RWPE2 (cell line): ENCODE measurements at regions not wholly inside any gene's neighbourhood (a gene's known extent, or its start where the extent isn't known, plus 50 kb on each side); places are given as distances from the start of the nearest gene placed in this dataset.

Experiments
- ATAC-seq: fragments of 200-7000 bp; cut with Tn5 transposase; 3 replicates; pipeline ENCODE4 v1.9.1; 2021; ENCODE audit warnings: low read depth
- DNase-seq: peaks from one replicate; pipeline ENCODE4 v3.0.0-alpha.2; 2020; ENCODE audit warnings: low spot score
- H3K27ac ChIP-seq: fragments of 450-650 bp; 2 replicates; pipeline ENCODE4 v1.5.1; 2017; ENCODE audit warnings: mild to moderate bottlenecking; ENCODE audit not compliant: poor library complexity, severe bottlenecking
- H3K27me3 ChIP-seq: fragments of 250-450 bp; sonication (Bioruptor Pico); 2 replicates; pipeline ENCODE4 v1.5.1; 2021; ENCODE audit warnings: mild to moderate bottlenecking, moderate library complexity; ENCODE audit not compliant: insufficient read depth, poor library complexity, severe bottlenecking
- H3K36me3 ChIP-seq: fragments of 250-450 bp; sonication (Bioruptor Pico); 2 replicates; pipeline ENCODE4 v1.5.1; 2020; ENCODE audit warnings: low read depth, mild to moderate bottlenecking, moderate library complexity
- H3K4me1 ChIP-seq: fragments of 250-450 bp; sonication (Bioruptor Pico); 2 replicates; pipeline ENCODE4 v1.5.1; 2021; ENCODE audit warnings: mild to moderate bottlenecking, moderate library complexity; ENCODE audit not compliant: insufficient read depth, poor library complexity, severe bottlenecking
- H3K4me3 ChIP-seq: fragments of 250-450 bp; sonication (Bioruptor Pico); 2 replicates; pipeline ENCODE4 v1.5.1; 2021; ENCODE audit warnings: mild to moderate bottlenecking, moderate library complexity; ENCODE audit not compliant: severe bottlenecking
- H3K9me3 ChIP-seq: fragments of 250-450 bp; sonication (Bioruptor Pico); 2 replicates; pipeline ENCODE4 v1.5.1; 2021; ENCODE audit warnings: mild to moderate bottlenecking, moderate library complexity; ENCODE audit not compliant: severe bottlenecking
- CTCF ChIP-seq: fragments of 450-650 bp; IDR thresholded peaks from one replicate; pipeline ENCODE4 v1.5.1; 2017; ENCODE audit warnings: mild to moderate bottlenecking, moderate library complexity; ENCODE audit not compliant: poor library complexity, severe bottlenecking

GRCh38 chr6:71529026-71529425 lies 240.4 kb downstream of the OGFRL1 start:
- no peak for TF ChIP-seq CTCF
- Histone ChIP-seq H3K36me3 (no peaks in the 10 kb centered on the region), H3K4me1 (no peaks in the 10 kb centered on the region), H3K27ac (no peak overlapping the region), H3K4me3 (no peak overlapping the region), H3K9me3 (no peaks in the 10 kb centered on the region), H3K27me3 (no peaks in the 10 kb centered on the region)
- ATAC-seq = no peak
- DNase-seq = no peak

DNA sequence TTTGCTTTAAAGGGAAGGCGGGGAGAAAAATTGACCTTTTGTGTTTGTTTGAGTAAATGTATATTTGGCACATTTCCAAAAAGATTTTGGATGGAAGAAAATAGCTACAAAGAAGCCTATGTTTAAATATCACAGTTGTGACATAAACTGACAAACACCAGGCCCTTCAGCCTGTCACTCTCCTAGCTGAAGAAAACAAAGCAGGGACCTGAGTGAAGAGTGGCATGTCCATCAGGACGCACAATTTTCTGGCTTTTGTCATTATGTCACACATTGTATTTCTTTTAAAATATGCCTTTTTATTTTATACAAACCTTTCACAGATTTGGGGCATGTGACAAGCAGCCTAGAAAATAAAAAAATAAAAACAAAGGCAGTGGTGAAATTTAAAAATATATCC lies 241.2 kb downstream of the OGFRL1 start:
- DNase-seq (no peak), ATAC-seq (no peak)
- no peaks in the 10 kb centered on the region for H3K27me3 ChIP-seq
- H3K27ac ChIP-seq = no peak overlapping the region
- no peaks in the 10 kb centered on the region for H3K36me3 ChIP-seq
- no peak for TF ChIP-seq CTCF
- H3K4me3 ChIP-seq = no peak overlapping the region
- H3K4me1 ChIP-seq = no peaks in the 10 kb centered on the region
- H3K9me3 ChIP-seq = no peaks in the 10 kb centered on the region

DNA sequence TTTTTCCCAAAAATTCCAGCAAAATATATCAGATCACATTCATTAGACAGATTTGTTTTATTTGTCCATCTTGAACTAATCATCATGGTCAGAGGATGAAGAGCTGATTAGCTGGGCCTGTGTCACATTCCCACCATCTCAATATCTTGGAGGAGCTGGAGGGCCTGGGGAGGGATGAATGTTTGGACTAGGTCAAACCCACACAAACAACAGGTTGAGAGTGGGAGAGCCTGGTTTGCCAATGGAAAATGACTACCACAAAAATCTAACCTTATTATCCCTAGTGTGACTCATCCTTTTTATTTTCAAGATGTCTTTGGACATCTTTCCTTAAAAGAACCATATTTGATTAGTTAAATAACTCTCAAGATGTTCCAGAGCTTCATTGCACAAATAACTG lies 242.4 kb downstream of the OGFRL1 start:
- no peaks in the 10 kb centered on the region for H3K9me3 ChIP-seq
- no peak for DNase-seq
- H3K27ac ChIP-seq = no peak overlapping the region
- H3K4me1 ChIP-seq = no peaks in the 10 kb centered on the region
- no peak for ATAC-seq
- H3K27me3 ChIP-seq = no peaks in the 10 kb centered on the region
- no peaks in the 10 kb centered on the region for H3K36me3 ChIP-seq
- TF ChIP-seq CTCF = no peak
- H3K4me3 ChIP-seq = no peak overlapping the region

DNA sequence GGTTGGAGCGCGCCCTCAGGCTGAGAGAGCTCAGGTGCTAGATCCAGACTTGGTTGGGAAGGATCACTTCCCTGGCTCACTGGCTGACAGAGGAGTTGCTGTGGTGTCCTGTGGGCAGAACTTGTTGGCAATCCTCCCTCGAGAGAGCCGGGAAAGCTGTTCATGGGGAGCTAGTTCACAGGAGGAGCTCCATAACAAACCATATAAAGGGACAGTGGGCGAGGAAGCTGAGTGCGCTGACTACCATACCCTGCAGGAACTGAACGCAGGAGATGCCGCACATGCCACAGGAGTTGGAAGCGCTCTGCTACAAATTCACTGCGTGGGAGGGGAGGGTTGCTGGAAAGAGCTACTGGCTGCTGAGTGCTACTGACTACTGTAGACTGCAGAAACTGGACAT lies 243.2 kb downstream of the OGFRL1 start:
- Histone ChIP-seq H3K4me1 (no peaks in the 10 kb centered on the region), H3K9me3 (no peaks in the 10 kb centered on the region), H3K36me3 (no peaks in the 10 kb centered on the region), H3K27me3 (no peaks in the 10 kb centered on the region), H3K4me3 (no peak overlapping the region), H3K27ac (no peak overlapping the region)
- TF ChIP-seq CTCF = no peak
- DNase-seq = no peak
- ATAC-seq = no peak; the same call in 2 of the 3 replicates

DNA sequence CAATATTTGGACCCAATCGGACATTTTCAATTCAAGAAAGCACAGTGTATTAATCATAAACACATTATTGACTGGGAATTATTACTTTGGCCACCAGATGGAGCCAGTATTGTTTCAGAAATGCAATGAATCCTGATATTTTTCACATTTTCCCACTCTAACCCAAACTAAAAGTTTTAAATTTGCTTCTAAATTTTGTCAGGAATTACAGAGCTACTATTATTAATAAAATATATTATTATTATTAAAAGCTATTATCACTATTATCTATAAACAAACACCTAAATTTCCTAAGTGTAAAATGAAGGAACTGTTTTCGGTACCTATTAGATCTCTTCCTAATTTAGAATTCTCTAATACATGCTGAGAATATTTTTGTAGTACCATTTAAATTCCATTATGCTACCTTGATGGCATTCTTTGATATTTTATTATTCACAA lies 245.3 kb downstream of the OGFRL1 start:
- ATAC-seq = no peak
- peak; percentile 83 for TF ChIP-seq CTCF
- Histone ChIP-seq H3K27me3 (no peaks in the 10 kb centered on the region), H3K4me3 (no peak overlapping the region), H3K4me1 (no peaks in the 10 kb centered on the region), H3K9me3 (no peaks in the 10 kb centered on the region), H3K27ac (no peak overlapping the region), H3K36me3 (no peaks in the 10 kb centered on the region)
- DNase-seq = no peak
